Esophagus muscularis mucosa (tissue), 4 donors: ENCODE measurements at regions not wholly inside any gene's neighbourhood (a gene's known extent, or its start where the extent isn't known, plus 50 kb on each side); places are given as distances from the start of the nearest gene placed in this dataset.
"Not testable (repeated sequence)": the region's sequence is repeated elsewhere in the genome, so short reads cannot be mapped to it uniquely, and the experiment has no call there.

ENCODE experiments used
- CTCF ChIP-seq, 3 experiments: fragments of 200-600 bp in 2 of 3; fragments of 450-650 bp in 1 of 3; sonication (generic) in 2 of 3; IDR thresholded peaks; one replicate each; pipeline ENCODE4 v1.5.1; 2017 to 2019; ENCODE audit warnings: antibody characterized with exemption in 3 of 3, mild to moderate bottlenecking in 2 of 3, moderate library complexity in 1 of 3
- EP300 ChIP-seq: sonication (generic); formaldehyde crosslinking; IDR thresholded peaks from one replicate; pipeline ENCODE4 v1.6.1; 2017; ENCODE audit warnings: antibody characterized with exemption
- POLR2A ChIP-seq: fragments of 450-650 bp; IDR thresholded peaks from one replicate; pipeline ENCODE4 v1.6.1; 2017; ENCODE audit warnings: antibody characterized with exemption, moderate library complexity, mild to moderate bottlenecking, low read depth

- not testable (repeated sequence) for TF ChIP-seq CTCF (IDR thresholded peaks at IDR 0.05); POLR2A; EP300
Measured at GRCh38 chr3:153058031-153058688, 103.9 kb upstream of the RAP2B start.
